Astrocyte (in vitro differentiated cells and primary cell): ENCODE measurements at regions not wholly inside any gene's neighbourhood (a gene's known extent, or its start where the extent isn't known, plus 50 kb on each side); places are given as distances from the start of the nearest gene placed in this dataset.

Source experiments
- DNase-seq: peaks from one replicate; pipeline ENCODE4 v3.0.0-alpha.2; 2010; ENCODE audit warnings: low read depth
- FAIRE-seq: peaks from 2 replicates; lab custom pipeline; 2011; peaks lifted over from hg19 to GRCh38; lab: Jason Lieb, UNC
- H2AFZ ChIP-seq: 2 replicates; pipeline ENCODE4 v1.6.0; 2012; ENCODE audit warnings: low read depth, low read length, inconsistent platforms
- H3K27ac ChIP-seq: 2 replicates; pipeline ENCODE4 v1.5.1; 2011; ENCODE audit warnings: low read depth, low read length, inconsistent platforms
- H3K27me3 ChIP-seq: 2 replicates; pipeline ENCODE4 v1.6.0; 2011; ENCODE audit warnings: low read length, inconsistent platforms; ENCODE audit not compliant: insufficient read depth
- H3K36me3 ChIP-seq: 2 replicates; pipeline ENCODE4 v1.5.1; 2011; ENCODE audit warnings: low read length, inconsistent platforms; ENCODE audit not compliant: insufficient read depth
- H3K4me1 ChIP-seq: 2 replicates; pipeline ENCODE4 v1.5.1; 2011; ENCODE audit warnings: low read length, inconsistent platforms; ENCODE audit not compliant: insufficient read depth
- H3K4me2 ChIP-seq: 2 replicates; pipeline ENCODE4 v1.6.0; 2012; ENCODE audit warnings: low read length, inconsistent platforms
- H3K4me3 ChIP-seq: 2 replicates; pipeline ENCODE4 v1.5.1; 2011; ENCODE audit warnings: low read depth, mild to moderate bottlenecking, low read length, inconsistent platforms; ENCODE audit not compliant: insufficient read depth
- H3K79me2 ChIP-seq: 2 replicates; pipeline ENCODE4 v1.6.0; 2012; ENCODE audit warnings: mild to moderate bottlenecking, low read length, inconsistent platforms; ENCODE audit not compliant: insufficient read depth
- H3K9ac ChIP-seq: 2 replicates; pipeline ENCODE4 v1.6.0; 2012; ENCODE audit warnings: mild to moderate bottlenecking, low read length, inconsistent platforms
- H3K9me3 ChIP-seq: 2 replicates; pipeline ENCODE4 v1.5.1; 2012; ENCODE audit warnings: low read depth, mild to moderate bottlenecking, low read length, inconsistent platforms; ENCODE audit not compliant: insufficient read depth
- H4K20me1 ChIP-seq: 2 replicates; pipeline ENCODE4 v1.6.0; 2012; ENCODE audit warnings: low read length, inconsistent platforms; ENCODE audit not compliant: insufficient read depth
- H3K27ac Mint-ChIP-seq: one replicate; pipeline ENCODE4 v1.8.0; 2021; ENCODE audit warnings: mild to moderate bottlenecking, mixed read lengths; ENCODE audit not compliant: unreplicated experiment
- H3K27me3 Mint-ChIP-seq: one replicate; pipeline ENCODE4 v1.8.0; 2021; ENCODE audit warnings: low read depth, mixed read lengths; ENCODE audit not compliant: unreplicated experiment
- H3K36me3 Mint-ChIP-seq: one replicate; pipeline ENCODE4 v1.8.0; 2021; ENCODE audit warnings: low read depth, mixed read lengths; ENCODE audit not compliant: unreplicated experiment
- H3K4me1 Mint-ChIP-seq: one replicate; pipeline ENCODE4 v1.8.0; 2021; ENCODE audit warnings: low read depth, mixed read lengths; ENCODE audit not compliant: unreplicated experiment
- H3K4me3 Mint-ChIP-seq: one replicate; pipeline ENCODE4 v1.8.0; 2021; ENCODE audit warnings: mild to moderate bottlenecking, moderate library complexity, mixed read lengths; ENCODE audit not compliant: unreplicated experiment
- H3K9me3 Mint-ChIP-seq: one replicate; pipeline ENCODE4 v1.8.0; 2021; ENCODE audit warnings: mild to moderate bottlenecking, mixed read lengths; ENCODE audit not compliant: unreplicated experiment
- EZH2 ChIP-seq: IDR thresholded peaks from 2 replicates; pipeline ENCODE4 v1.6.1; 2012; ENCODE audit warnings: mild to moderate bottlenecking, low read length, inconsistent platforms; ENCODE audit not compliant: insufficient read depth
- TF ChIP-seq, protein P1 (sequence below): IDR thresholded peaks from 2 replicates; pipeline ENCODE4 v1.5.1; 2011; ENCODE audit warnings: low read depth, mild to moderate bottlenecking, inconsistent platforms, low read length, moderate library complexity; ENCODE audit not compliant: insufficient read depth

- Histone ChIP-seq H3K79me2 (no peaks in the 10 kb centered on the region), H3K27ac (no peak overlapping the region), H4K20me1 (no peaks in the 10 kb centered on the region), H3K4me2 (no peak overlapping the region), H3K4me3 (no peak overlapping the region), H3K9me3 (no peaks in the 10 kb centered on the region), H3K36me3 (no peaks in the 10 kb centered on the region), H3K9ac (no peak overlapping the region), H3K4me1 (peaks cover 8% of the 10 kb centered on the region), H2AFZ (no peak overlapping the region), H3K27me3 (no peaks in the 10 kb centered on the region)
- Mint-ChIP-seq H3K27me3 (peaks cover 22% of the 10 kb centered on the region), H3K36me3 (no peaks in the 10 kb centered on the region), H3K27ac (no peak overlapping the region), H3K9me3 (no peaks in the 10 kb centered on the region), H3K4me1 (peaks cover 2% of the 10 kb centered on the region), H3K4me3 (no peak overlapping the region)
- DNase-seq, result no peak
- TF ChIP-seq EZH2, result no peak
- TF ChIP-seq, protein P1, sequence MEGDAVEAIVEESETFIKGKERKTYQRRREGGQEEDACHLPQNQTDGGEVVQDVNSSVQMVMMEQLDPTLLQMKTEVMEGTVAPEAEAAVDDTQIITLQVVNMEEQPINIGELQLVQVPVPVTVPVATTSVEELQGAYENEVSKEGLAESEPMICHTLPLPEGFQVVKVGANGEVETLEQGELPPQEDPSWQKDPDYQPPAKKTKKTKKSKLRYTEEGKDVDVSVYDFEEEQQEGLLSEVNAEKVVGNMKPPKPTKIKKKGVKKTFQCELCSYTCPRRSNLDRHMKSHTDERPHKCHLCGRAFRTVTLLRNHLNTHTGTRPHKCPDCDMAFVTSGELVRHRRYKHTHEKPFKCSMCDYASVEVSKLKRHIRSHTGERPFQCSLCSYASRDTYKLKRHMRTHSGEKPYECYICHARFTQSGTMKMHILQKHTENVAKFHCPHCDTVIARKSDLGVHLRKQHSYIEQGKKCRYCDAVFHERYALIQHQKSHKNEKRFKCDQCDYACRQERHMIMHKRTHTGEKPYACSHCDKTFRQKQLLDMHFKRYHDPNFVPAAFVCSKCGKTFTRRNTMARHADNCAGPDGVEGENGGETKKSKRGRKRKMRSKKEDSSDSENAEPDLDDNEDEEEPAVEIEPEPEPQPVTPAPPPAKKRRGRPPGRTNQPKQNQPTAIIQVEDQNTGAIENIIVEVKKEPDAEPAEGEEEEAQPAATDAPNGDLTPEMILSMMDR, result no peak
- FAIRE-seq, result no peak
Measured at GRCh38 chr7:115479448-115479847, 551.1 kb downstream of the TFEC start.

GRCh38 chr7:115478426-115478825, 552.1 kb downstream of the TFEC start:
- H3K27ac Mint-ChIP-seq, result no peak overlapping the region

GRCh38 chr7:115477193-115477651, 553.3 kb downstream of the TFEC start:
- FAIRE-seq (no peak), DNase-seq (peak; percentile 9)
- Histone ChIP-seq H2AFZ (peak overlapping the region; percentile 87), H4K20me1 (no peaks in the 10 kb centered on the region), H3K9me3 (no peaks in the 10 kb centered on the region), H3K36me3 (no peaks in the 10 kb centered on the region), H3K79me2 (no peaks in the 10 kb centered on the region), H3K4me2 (peak overlapping the region; percentile 89), H3K27ac (no peak overlapping the region), H3K27me3 (no peaks in the 10 kb centered on the region), H3K9ac (peak overlapping the region; percentile 65), H3K4me3 (peak overlapping the region; percentile 62), H3K4me1 (peaks cover 8% of the 10 kb centered on the region)
- Mint-ChIP-seq H3K4me1 (peaks cover 2% of the 10 kb centered on the region), H3K27me3 (peaks cover 22% of the 10 kb centered on the region), H3K4me3 (peak overlapping the region; percentile 62), H3K36me3 (no peaks in the 10 kb centered on the region), H3K27ac (peak overlapping the region; percentile 41), H3K9me3 (no peaks in the 10 kb centered on the region)
- no peak for TF ChIP-seq EZH2
- TF ChIP-seq, protein P1, result no peak

More at GRCh38 chr7:115478426-115478825, 552.1 kb downstream of the TFEC start:
- no peaks in the 10 kb centered on the region for H3K9me3 ChIP-seq
- no peak overlapping the region for H3K4me2 ChIP-seq
- Mint-ChIP-seq H3K36me3 (no peaks in the 10 kb centered on the region), H3K4me1 (peaks cover 2% of the 10 kb centered on the region), H3K27me3 (peaks cover 22% of the 10 kb centered on the region), H3K4me3 (no peak overlapping the region), H3K9me3 (no peaks in the 10 kb centered on the region)
- H3K4me1 ChIP-seq, result peaks cover 8% of the 10 kb centered on the region
- TF ChIP-seq, protein P1, result no peak
- no peak for TF ChIP-seq EZH2
- DNase-seq (peak; percentile 27), FAIRE-seq (no peak)
- H3K36me3 ChIP-seq, result no peaks in the 10 kb centered on the region
- H3K9ac ChIP-seq, result no peak overlapping the region
- no peaks in the 10 kb centered on the region for H4K20me1 ChIP-seq
- no peak overlapping the region for H3K4me3 ChIP-seq
- no peak overlapping the region for H3K27ac ChIP-seq
- H3K79me2 ChIP-seq, result no peaks in the 10 kb centered on the region
- no peaks in the 10 kb centered on the region for H3K27me3 ChIP-seq
- H2AFZ ChIP-seq, result no peak overlapping the region
